ENCODE measurements at regions not wholly inside any gene's neighbourhood (a gene's known extent, or its start where the extent isn't known, plus 50 kb on each side); places are given as distances from the start of the nearest gene placed in this dataset.
"Not testable (repeated sequence)": the region's sequence is repeated elsewhere in the genome, so short reads cannot be mapped to it uniquely, and the experiment has no call there.

GRCh38 chr3:25992606-25993005 lies 202.7 kb downstream of the OXSM start:
- DNase-seq = no peak
- TF ChIP-seq, protein P1, sequence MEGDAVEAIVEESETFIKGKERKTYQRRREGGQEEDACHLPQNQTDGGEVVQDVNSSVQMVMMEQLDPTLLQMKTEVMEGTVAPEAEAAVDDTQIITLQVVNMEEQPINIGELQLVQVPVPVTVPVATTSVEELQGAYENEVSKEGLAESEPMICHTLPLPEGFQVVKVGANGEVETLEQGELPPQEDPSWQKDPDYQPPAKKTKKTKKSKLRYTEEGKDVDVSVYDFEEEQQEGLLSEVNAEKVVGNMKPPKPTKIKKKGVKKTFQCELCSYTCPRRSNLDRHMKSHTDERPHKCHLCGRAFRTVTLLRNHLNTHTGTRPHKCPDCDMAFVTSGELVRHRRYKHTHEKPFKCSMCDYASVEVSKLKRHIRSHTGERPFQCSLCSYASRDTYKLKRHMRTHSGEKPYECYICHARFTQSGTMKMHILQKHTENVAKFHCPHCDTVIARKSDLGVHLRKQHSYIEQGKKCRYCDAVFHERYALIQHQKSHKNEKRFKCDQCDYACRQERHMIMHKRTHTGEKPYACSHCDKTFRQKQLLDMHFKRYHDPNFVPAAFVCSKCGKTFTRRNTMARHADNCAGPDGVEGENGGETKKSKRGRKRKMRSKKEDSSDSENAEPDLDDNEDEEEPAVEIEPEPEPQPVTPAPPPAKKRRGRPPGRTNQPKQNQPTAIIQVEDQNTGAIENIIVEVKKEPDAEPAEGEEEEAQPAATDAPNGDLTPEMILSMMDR (IDR thresholded peaks at IDR 0.05) = no peak
- Histone ChIP-seq H3K9ac (ENCODE audit: low read depth in 2 of 2, low read length in 2 of 2) (no peak overlapping the region), H3K4me1 (no peaks in the 10 kb centered on the region), H3K27me3 (no peaks in the 10 kb centered on the region), H3K27ac (no peak overlapping the region), H3K36me3 (no peaks in the 10 kb centered on the region), H3K4me3 (no peak overlapping the region), H3K9me3 (no peaks in the 10 kb centered on the region)
- intact Hi-C loops (cut with DNase I) = no loop called here

DNA sequence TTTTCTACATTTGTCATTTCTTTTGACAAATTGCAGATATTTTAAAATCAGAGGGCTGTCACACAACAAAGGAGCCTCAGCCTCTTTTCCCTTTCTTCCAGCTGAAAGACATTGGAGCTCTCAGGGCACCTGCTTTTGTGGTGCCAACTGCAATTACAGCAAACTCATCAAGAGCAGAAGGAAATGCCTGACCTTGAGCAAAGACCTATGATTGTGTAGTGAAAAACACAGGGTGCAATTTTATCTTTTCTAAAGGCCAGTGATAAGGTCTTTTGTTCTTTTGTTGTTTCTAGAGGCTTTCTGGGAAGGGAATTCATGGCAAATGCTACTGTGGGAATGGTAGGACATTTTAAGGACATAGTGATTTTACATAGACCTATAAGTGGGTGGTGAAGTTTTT lies 214.3 kb downstream of the OXSM start:
- H3K4me3 ChIP-seq = no peak overlapping the region
- TF ChIP-seq, protein P1 (IDR thresholded peaks at IDR 0.05) = no peak
- no peaks in the 10 kb centered on the region for H3K9me3 ChIP-seq
- no peak for DNase-seq
- no peaks in the 10 kb centered on the region for H3K36me3 ChIP-seq
- no peaks in the 10 kb centered on the region for H3K27me3 ChIP-seq
- H3K9ac ChIP-seq (ENCODE audit: low read depth in 2 of 2, low read length in 2 of 2) = no peak overlapping the region
- no peaks in the 10 kb centered on the region for H3K4me1 ChIP-seq
- intact Hi-C loops (cut with DNase I) = no loop called here
- H3K27ac ChIP-seq = no peak overlapping the region

DNA sequence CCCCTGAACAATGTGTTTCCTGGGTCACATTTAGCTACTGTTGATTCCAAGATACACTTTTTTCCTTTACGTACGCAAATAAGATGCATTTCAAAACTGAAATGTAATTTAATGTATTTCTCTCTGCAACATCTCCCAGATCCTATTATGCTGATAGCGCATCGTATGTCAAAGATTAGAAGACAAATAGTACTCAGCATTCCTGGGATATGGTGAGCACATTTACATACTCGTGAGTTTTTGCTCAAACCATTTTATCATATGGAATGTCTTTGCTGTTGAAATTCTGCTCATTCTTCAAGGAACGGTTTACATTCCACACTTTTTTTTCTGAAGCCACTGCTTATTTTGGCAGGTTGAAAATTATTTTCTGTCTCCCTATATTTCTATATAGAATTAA lies 221.4 kb downstream of the OXSM start:
- Histone ChIP-seq H3K27ac (no peak overlapping the region), H3K27me3 (no peaks in the 10 kb centered on the region), H3K4me1 (no peaks in the 10 kb centered on the region), H3K4me3 (no peak overlapping the region), H3K36me3 (no peaks in the 10 kb centered on the region), H3K9ac (ENCODE audit: low read depth in 2 of 2, low read length in 2 of 2) (no peak overlapping the region), H3K9me3 (no peaks in the 10 kb centered on the region)
- DNase-seq = no peak
- TF ChIP-seq, protein P1 (IDR thresholded peaks at IDR 0.05) = no peak
- intact Hi-C loops (cut with DNase I) = no loop called here

DNA sequence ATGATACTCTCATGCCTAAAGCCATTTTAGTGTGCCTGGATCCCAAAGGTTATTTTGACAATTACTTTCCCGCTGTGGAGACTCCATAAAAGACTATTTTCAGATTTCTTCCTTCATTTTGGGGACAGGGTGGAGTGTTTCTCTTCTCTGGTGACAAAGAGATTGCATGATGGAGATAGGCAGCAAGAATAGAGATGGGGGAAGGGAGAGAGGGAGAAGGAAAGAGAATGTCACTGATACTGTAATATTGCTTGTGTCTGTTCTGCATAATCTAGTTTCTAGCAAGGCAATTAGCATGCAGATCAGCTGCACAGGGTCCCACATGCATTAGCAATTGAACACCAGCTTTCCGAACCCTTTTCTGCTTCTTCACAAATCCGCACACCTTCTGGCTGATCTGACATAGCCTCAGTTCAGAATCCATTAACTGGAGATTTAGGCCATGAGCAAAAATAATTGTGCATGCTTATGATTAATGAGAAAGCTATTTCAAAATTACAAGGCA lies 222.4 kb downstream of the OXSM start:
- H3K4me3 ChIP-seq = no peak overlapping the region
- no peaks in the 10 kb centered on the region for H3K4me1 ChIP-seq
- no peaks in the 10 kb centered on the region for H3K36me3 ChIP-seq
- H3K9ac ChIP-seq (ENCODE audit: low read depth in 2 of 2, low read length in 2 of 2) = no peak overlapping the region
- intact Hi-C loops (cut with DNase I) = no loop called here
- TF ChIP-seq, protein P1 (IDR thresholded peaks at IDR 0.05) = no peak
- no peak for DNase-seq
- H3K9me3 ChIP-seq = no peaks in the 10 kb centered on the region
- no peaks in the 10 kb centered on the region for H3K27me3 ChIP-seq
- H3K27ac ChIP-seq = no peak overlapping the region

GRCh38 chr3:26015752-26016151 lies 225.9 kb downstream of the OXSM start:
- no peak overlapping the region for H3K9ac ChIP-seq (ENCODE audit: low read depth in 2 of 2, low read length in 2 of 2)
- H3K4me1 ChIP-seq = no peaks in the 10 kb centered on the region
- intact Hi-C loops (cut with DNase I) = no loop called here
- TF ChIP-seq, protein P1 (IDR thresholded peaks at IDR 0.05) = no peak
- H3K27ac ChIP-seq = no peak overlapping the region
- no peak for DNase-seq
- H3K9me3 ChIP-seq = no peaks in the 10 kb centered on the region
- no peak overlapping the region for H3K4me3 ChIP-seq
- H3K36me3 ChIP-seq = no peaks in the 10 kb centered on the region
- no peaks in the 10 kb centered on the region for H3K27me3 ChIP-seq

GRCh38 chr3:26018889-26019288 lies 229.0 kb downstream of the OXSM start:
- H3K27me3 ChIP-seq = no peaks in the 10 kb centered on the region
- intact Hi-C loops (cut with DNase I) = no loop called here
- no peak overlapping the region for H3K9ac ChIP-seq (ENCODE audit: low read depth in 2 of 2, low read length in 2 of 2)
- DNase-seq = no peak
- TF ChIP-seq, protein P1 (IDR thresholded peaks at IDR 0.05) = no peak
- H3K4me1 ChIP-seq = no peaks in the 10 kb centered on the region
- H3K36me3 ChIP-seq = no peaks in the 10 kb centered on the region
- no peak overlapping the region for H3K27ac ChIP-seq
- H3K4me3 ChIP-seq = no peak overlapping the region
- no peaks in the 10 kb centered on the region for H3K9me3 ChIP-seq

- H3K9me3 ChIP-seq; H3K4me3 ChIP-seq; DNase-seq; intact Hi-C loops (cut with DNase I); H3K36me3 ChIP-seq; H3K9ac ChIP-seq (ENCODE audit: low read depth in 2 of 2, low read length in 2 of 2); H3K27me3 ChIP-seq; H3K4me1 ChIP-seq; H3K27ac ChIP-seq: not testable (repeated sequence)
These were observed 234.3 kb downstream of the OXSM start for GRCh38 chr3:26024206-26024605.
